ENCODE measurements at regions not wholly inside any gene's neighbourhood (a gene's known extent, or its start where the extent isn't known, plus 50 kb on each side); places are given as distances from the start of the nearest gene placed in this dataset.

- H3K27ac Mint-ChIP-seq: no peak overlapping the region
These were observed 356.8 kb upstream of the ADARB2 start for GRCh38 chr10:2094171-2094570.

DNA sequence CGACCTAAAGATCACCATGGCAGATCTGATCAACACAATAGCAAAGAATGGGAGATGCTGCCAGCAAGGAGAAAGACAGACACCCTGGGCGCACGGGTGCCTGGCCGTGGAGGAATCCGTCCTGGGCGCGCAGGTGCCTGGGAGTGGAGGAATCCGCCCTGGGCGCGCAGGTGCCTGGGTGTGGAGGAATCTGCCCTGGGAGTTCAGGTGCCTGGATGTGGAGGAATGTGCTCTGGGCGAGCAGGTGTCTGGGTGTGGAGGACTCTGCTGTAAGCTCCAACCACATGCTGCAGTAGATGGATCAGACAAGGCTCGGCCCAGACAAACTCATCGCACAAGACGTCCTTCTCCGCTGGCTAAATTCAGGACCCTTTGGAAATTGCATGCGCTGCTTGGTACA is 346.3 kb upstream of the ADARB2 start:
- Mint-ChIP-seq H3K4me3 (no peak overlapping the region), H3K27me3 (ENCODE audit: insufficient read depth) (no peaks in the 10 kb centered on the region)

More at GRCh38 chr10:2094171-2094570, 356.8 kb upstream of the ADARB2 start:
- Mint-ChIP-seq H3K27me3 (ENCODE audit: insufficient read depth) (no peaks in the 10 kb centered on the region; the same call in 1 of the 2 replicates), H3K9me3 (peaks cover 45% of the 10 kb centered on the region), H3K36me3 (ENCODE audit: low read depth) (peaks cover 5% of the 10 kb centered on the region; the same call in 1 of the 2 replicates), H3K4me1 (ENCODE audit: low read depth) (no peaks in the 10 kb centered on the region), H3K4me3 (no peak overlapping the region)
- no peak for TF ChIP-seq CTCF (IDR thresholded peaks at IDR 0.05)
- no peak for DNase-seq

GRCh38 chr10:2081501-2081900 is 344.2 kb upstream of the ADARB2 start:
- Mint-ChIP-seq H3K27me3 (ENCODE audit: insufficient read depth) (no peaks in the 10 kb centered on the region), H3K4me1 (ENCODE audit: low read depth) (no peaks in the 10 kb centered on the region), H3K36me3 (ENCODE audit: low read depth) (peaks cover 10% of the 10 kb centered on the region; the same call in 1 of the 2 replicates)

More for the DNA sequence above, 346.3 kb upstream of the ADARB2 start:
- Mint-ChIP-seq H3K27ac (no peak overlapping the region), H3K36me3 (ENCODE audit: low read depth) (peaks cover 10% of the 10 kb centered on the region; the same call in 1 of the 2 replicates), H3K9me3 (peaks cover 72% of the 10 kb centered on the region), H3K4me1 (ENCODE audit: low read depth) (no peaks in the 10 kb centered on the region)
- no peak for TF ChIP-seq CTCF (IDR thresholded peaks at IDR 0.05)
- DNase-seq: no peak

DNA sequence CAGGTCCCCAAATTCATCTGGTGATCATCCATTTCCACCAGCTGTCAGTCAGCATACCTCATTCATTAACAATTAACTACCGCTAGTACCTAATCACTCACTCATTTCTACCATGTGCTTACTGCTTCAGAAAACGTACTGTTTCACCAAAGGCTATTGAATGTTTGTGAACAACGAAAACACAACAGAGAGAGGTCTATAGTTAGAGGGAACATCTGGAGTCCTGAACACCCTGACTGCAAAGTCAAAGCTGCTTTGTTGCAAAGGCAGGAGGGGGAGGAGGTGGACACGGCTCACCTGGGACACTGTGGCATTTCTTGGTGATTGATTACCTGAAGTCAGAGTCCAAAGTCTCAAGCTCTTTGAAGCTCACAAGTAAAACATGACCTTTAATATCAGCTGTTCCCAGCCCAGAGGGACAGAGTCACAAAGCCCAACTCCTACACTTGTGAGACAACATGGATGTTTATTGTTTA is 342.3 kb upstream of the ADARB2 start:
- Mint-ChIP-seq H3K4me1 (ENCODE audit: low read depth) (no peaks in the 10 kb centered on the region), H3K36me3 (ENCODE audit: low read depth) (peaks cover 9% of the 10 kb centered on the region; the same call in 1 of the 2 replicates), H3K27ac (no peak overlapping the region), H3K4me3 (no peak overlapping the region), H3K9me3 (peaks cover 78% of the 10 kb centered on the region), H3K27me3 (ENCODE audit: insufficient read depth) (no peaks in the 10 kb centered on the region)
- DNase-seq: no peak
- TF ChIP-seq CTCF (IDR thresholded peaks at IDR 0.05): no peak

More at GRCh38 chr10:2081501-2081900, 344.2 kb upstream of the ADARB2 start:
- Mint-ChIP-seq H3K27ac (no peak overlapping the region), H3K4me3 (no peak overlapping the region), H3K9me3 (peaks cover 73% of the 10 kb centered on the region)
- no peak for DNase-seq
- TF ChIP-seq CTCF (IDR thresholded peaks at IDR 0.05): no peak

- Mint-ChIP-seq H3K9me3 (peaks cover 75% of the 10 kb centered on the region), H3K4me3 (no peak overlapping the region), H3K27ac (no peak overlapping the region), H3K36me3 (ENCODE audit: low read depth) (0 out of 2 replicates have a peak, but pooled peaks cover 6% of the 10 kb centered on the region), H3K27me3 (ENCODE audit: insufficient read depth) (no peaks in the 10 kb centered on the region), H3K4me1 (ENCODE audit: low read depth) (no peaks in the 10 kb centered on the region)
- no peak for TF ChIP-seq CTCF (IDR thresholded peaks at IDR 0.05)
- no peak for DNase-seq
These were observed 339.9 kb upstream of the ADARB2 start for GRCh38 chr10:2077231-2077630.

Data from HFFc6 (cell line).